ENCODE measurements at regions not wholly inside any gene's neighbourhood (a gene's known extent, or its start where the extent isn't known, plus 50 kb on each side); places are given as distances from the start of the nearest gene placed in this dataset.

DNA sequence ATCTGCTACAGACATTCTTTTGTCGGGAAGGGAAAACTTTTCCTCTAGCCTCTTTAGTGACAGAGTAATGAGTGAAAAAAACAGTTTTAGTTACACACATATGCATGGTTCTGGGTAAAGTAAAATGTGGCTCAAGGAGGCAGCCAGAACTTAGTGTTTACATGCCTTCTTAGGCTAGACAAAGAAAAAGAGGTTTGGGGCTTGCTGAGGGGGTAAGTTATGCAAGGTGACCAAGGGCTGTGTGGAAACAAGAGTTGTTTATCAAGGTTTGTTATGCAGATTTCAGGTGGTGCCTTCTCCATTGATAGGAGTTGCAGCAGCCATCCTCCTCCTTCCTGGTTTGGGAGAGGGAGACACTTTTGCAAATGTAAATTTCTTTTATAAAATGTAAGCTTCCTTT, 66.5 kb upstream of the RAB3GAP2 start:
- H3K4me1 ChIP-seq (ENCODE audit: insufficient read depth, low read length), result no peaks in the 10 kb centered on the region
- no peaks in the 10 kb centered on the region for H3K27me3 ChIP-seq (ENCODE audit: insufficient read depth, low read length)
- H4K20me1 ChIP-seq (ENCODE audit: insufficient read depth, low read length), result no peaks in the 10 kb centered on the region
- H2AFZ ChIP-seq (ENCODE audit: low read length), result no peak overlapping the region
- no peak for DNase-seq (ENCODE audit: insufficient read length, low spot score, missing footprints)
- no peaks in the 10 kb centered on the region for H3K79me2 ChIP-seq (ENCODE audit: insufficient read depth, low read length)
- TF ChIP-seq, protein P1, sequence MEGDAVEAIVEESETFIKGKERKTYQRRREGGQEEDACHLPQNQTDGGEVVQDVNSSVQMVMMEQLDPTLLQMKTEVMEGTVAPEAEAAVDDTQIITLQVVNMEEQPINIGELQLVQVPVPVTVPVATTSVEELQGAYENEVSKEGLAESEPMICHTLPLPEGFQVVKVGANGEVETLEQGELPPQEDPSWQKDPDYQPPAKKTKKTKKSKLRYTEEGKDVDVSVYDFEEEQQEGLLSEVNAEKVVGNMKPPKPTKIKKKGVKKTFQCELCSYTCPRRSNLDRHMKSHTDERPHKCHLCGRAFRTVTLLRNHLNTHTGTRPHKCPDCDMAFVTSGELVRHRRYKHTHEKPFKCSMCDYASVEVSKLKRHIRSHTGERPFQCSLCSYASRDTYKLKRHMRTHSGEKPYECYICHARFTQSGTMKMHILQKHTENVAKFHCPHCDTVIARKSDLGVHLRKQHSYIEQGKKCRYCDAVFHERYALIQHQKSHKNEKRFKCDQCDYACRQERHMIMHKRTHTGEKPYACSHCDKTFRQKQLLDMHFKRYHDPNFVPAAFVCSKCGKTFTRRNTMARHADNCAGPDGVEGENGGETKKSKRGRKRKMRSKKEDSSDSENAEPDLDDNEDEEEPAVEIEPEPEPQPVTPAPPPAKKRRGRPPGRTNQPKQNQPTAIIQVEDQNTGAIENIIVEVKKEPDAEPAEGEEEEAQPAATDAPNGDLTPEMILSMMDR (IDR thresholded peaks at IDR 0.05; ENCODE audit: extremely low read depth, low read depth, low read length), result no peak
- H3K4me2 ChIP-seq (ENCODE audit: insufficient read depth, low read length), result no peak overlapping the region
- H3K27ac ChIP-seq (ENCODE audit: low read depth, low read length), result no peak overlapping the region
- no peaks in the 10 kb centered on the region for H3K9me3 ChIP-seq (ENCODE audit: low read depth, low read length)
- H3K4me3 ChIP-seq (ENCODE audit: insufficient read depth, low read length), result no peak overlapping the region
- H3K36me3 ChIP-seq (ENCODE audit: insufficient read depth, low read length), result no peaks in the 10 kb centered on the region

DNA sequence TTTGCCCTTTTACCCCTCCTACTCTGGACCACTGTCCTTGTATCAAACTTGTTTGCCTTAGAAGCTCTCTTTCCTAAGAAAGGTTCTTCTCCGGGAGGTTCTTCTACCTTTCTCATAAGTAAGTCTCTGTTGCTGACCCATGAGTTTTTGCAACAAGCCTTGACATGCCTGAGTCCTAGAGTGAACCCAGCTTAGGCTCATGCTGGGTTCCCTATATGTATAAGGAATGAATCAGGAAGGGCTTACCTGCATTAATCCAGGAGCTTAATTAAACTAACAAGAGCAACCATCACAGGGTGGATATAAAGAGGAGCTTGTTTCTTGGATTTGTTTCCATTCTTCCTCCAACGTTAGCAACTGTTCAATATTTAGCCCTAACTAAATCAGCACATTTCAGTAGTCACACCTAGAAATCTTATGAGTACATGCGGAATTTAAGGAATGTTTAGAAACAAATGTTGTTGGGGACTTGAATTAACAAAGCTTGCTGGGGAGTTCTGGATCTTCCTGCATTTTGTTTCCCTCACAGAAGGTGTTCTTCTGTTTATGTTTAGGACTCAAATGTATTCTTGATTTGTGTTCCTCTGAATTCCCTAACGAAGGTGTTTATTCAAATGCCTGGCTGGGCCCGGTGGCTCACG, 64.3 kb upstream of the RAB3GAP2 start:
- Histone ChIP-seq H3K4me1 (ENCODE audit: insufficient read depth, low read length) (no peaks in the 10 kb centered on the region), H3K36me3 (ENCODE audit: insufficient read depth, low read length) (no peaks in the 10 kb centered on the region)
- TF ChIP-seq, protein P1 (IDR thresholded peaks at IDR 0.05; ENCODE audit: extremely low read depth, low read depth, low read length), result no peak

DNA sequence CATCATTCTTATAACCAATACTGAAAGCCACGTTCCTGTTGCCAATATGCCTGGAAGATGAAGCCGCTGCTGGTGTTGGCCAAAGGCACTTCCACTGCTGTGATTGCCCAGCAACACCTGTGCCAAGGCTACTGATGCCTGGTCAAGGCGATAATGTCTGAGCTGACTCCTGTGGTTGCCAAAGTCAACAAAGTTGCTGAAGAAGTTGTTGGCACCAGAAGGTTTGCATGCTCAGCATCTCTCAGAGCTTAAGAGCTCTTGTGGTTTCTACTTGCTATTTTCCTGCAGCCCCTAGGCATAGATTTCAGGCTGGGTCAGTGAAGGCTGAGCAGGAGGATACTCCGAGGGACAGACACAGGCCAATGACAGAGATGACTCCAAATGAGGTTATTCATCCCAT, 63.4 kb upstream of the RAB3GAP2 start:
- TF ChIP-seq, protein P1 (IDR thresholded peaks at IDR 0.05; ENCODE audit: extremely low read depth, low read depth, low read length), result no peak
- H3K4me3 ChIP-seq (ENCODE audit: insufficient read depth, low read length), result no peak overlapping the region
- no peak for DNase-seq (ENCODE audit: insufficient read length, low spot score, missing footprints)
- H3K79me2 ChIP-seq (ENCODE audit: insufficient read depth, low read length), result no peaks in the 10 kb centered on the region
- H3K27ac ChIP-seq (ENCODE audit: low read depth, low read length), result no peak overlapping the region
- H4K20me1 ChIP-seq (ENCODE audit: insufficient read depth, low read length), result no peaks in the 10 kb centered on the region
- no peaks in the 10 kb centered on the region for H3K36me3 ChIP-seq (ENCODE audit: insufficient read depth, low read length)
- H3K27me3 ChIP-seq (ENCODE audit: insufficient read depth, low read length), result no peaks in the 10 kb centered on the region
- H3K4me2 ChIP-seq (ENCODE audit: insufficient read depth, low read length), result no peak overlapping the region
- H3K9me3 ChIP-seq (ENCODE audit: low read depth, low read length), result no peaks in the 10 kb centered on the region
- H3K4me1 ChIP-seq (ENCODE audit: insufficient read depth, low read length), result no peaks in the 10 kb centered on the region
- no peak overlapping the region for H2AFZ ChIP-seq (ENCODE audit: low read length)

More for the DNA sequence above, 64.3 kb upstream of the RAB3GAP2 start:
- no peaks in the 10 kb centered on the region for H3K79me2 ChIP-seq (ENCODE audit: insufficient read depth, low read length)
- no peak overlapping the region for H3K4me3 ChIP-seq (ENCODE audit: insufficient read depth, low read length)
- H4K20me1 ChIP-seq (ENCODE audit: insufficient read depth, low read length), result no peaks in the 10 kb centered on the region
- DNase-seq (ENCODE audit: insufficient read length, low spot score, missing footprints), result no peak
- H3K27me3 ChIP-seq (ENCODE audit: insufficient read depth, low read length), result no peaks in the 10 kb centered on the region
- no peak overlapping the region for H3K27ac ChIP-seq (ENCODE audit: low read depth, low read length)
- no peaks in the 10 kb centered on the region for H3K9me3 ChIP-seq (ENCODE audit: low read depth, low read length)
- no peak overlapping the region for H3K4me2 ChIP-seq (ENCODE audit: insufficient read depth, low read length)
- no peak overlapping the region for H2AFZ ChIP-seq (ENCODE audit: low read length)

DNA sequence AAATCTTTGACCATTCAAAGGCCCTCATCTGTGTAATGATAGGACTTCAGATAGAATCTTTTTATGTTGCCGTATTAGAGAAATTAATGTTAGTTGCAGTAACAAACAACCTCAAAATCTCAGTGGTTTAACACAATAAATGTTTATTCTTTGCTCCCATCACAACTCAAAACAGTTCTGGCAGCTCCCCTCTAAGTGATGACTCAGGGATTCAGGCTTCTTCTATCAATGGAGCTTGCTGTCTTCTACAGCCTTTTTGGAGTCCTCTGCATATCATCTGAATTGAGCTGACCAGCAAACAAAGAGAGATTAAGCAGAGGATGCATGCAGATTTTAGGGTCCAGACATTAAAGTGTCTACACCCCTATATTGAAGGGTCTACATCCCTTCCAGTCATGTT, 59.1 kb upstream of the RAB3GAP2 start:
- H3K27me3 ChIP-seq (ENCODE audit: insufficient read depth, low read length), result no peaks in the 10 kb centered on the region
- no peaks in the 10 kb centered on the region for H3K79me2 ChIP-seq (ENCODE audit: insufficient read depth, low read length)
- no peak overlapping the region for H2AFZ ChIP-seq (ENCODE audit: low read length)
- H3K27ac ChIP-seq (ENCODE audit: low read depth, low read length), result no peak overlapping the region
- no peaks in the 10 kb centered on the region for H4K20me1 ChIP-seq (ENCODE audit: insufficient read depth, low read length)
- no peak overlapping the region for H3K4me3 ChIP-seq (ENCODE audit: insufficient read depth, low read length)
- TF ChIP-seq, protein P1 (IDR thresholded peaks at IDR 0.05; ENCODE audit: extremely low read depth, low read depth, low read length), result no peak
- H3K4me1 ChIP-seq (ENCODE audit: insufficient read depth, low read length), result no peaks in the 10 kb centered on the region
- H3K36me3 ChIP-seq (ENCODE audit: insufficient read depth, low read length), result no peaks in the 10 kb centered on the region
- no peak overlapping the region for H3K4me2 ChIP-seq (ENCODE audit: insufficient read depth, low read length)
- H3K9me3 ChIP-seq (ENCODE audit: low read depth, low read length), result no peaks in the 10 kb centered on the region
- DNase-seq (ENCODE audit: insufficient read length, low spot score, missing footprints), result no peak

All from osteoblast (primary cell).